ENCODE measurements at regions not wholly inside any gene's neighbourhood (a gene's known extent, or its start where the extent isn't known, plus 50 kb on each side); places are given as distances from the start of the nearest gene placed in this dataset.

GRCh38 chr1:181858135-181858534 lies 203.4 kb downstream of the ZNF648 start:
- TF ChIP-seq L3MBTL2 (conservative IDR thresholded peaks at IDR 0.05) (no peak), LEF1 (IDR thresholded peaks at IDR 0.05; ENCODE audit: borderline replicate concordance) (no peak), FOXM1 (IDR thresholded peaks at IDR 0.05; ENCODE audit: borderline replicate concordance) (no peak), TARDBP (IDR thresholded peaks at IDR 0.05) (no peak), HDGF (IDR thresholded peaks at IDR 0.05; ENCODE audit: borderline replicate concordance) (no peak), SP1 (IDR thresholded peaks at IDR 0.05) (no peak), NFRKB (IDR thresholded peaks at IDR 0.05) (no peak), FOXA1 (IDR thresholded peaks at IDR 0.05) (no peak), SUZ12 (IDR thresholded peaks at IDR 0.05) (no peak), ZNF384 (IDR thresholded peaks at IDR 0.05) (no peak), ELF4 (IDR thresholded peaks at IDR 0.05) (no peak), FOXK2 (IDR thresholded peaks at IDR 0.05) (no peak), PKNOX1 (IDR thresholded peaks at IDR 0.05) (no peak)
- POLR2A ChIA-PET = no interaction called here
- CTCF ChIA-PET = no interaction called here
- DNase-seq (ENCODE audit: extremely low spot score) = no peak

All from HEK293T (cell line).